Nephron progenitor cell (in vitro differentiated cells): ENCODE measurements at regions not wholly inside any gene's neighbourhood (a gene's known extent, or its start where the extent isn't known, plus 50 kb on each side); places are given as distances from the start of the nearest gene placed in this dataset.

Source experiments
- DNase-seq: peaks from one replicate; pipeline ENCODE4 v3.0.0; 2021
- H3K27ac Mint-ChIP-seq: 2 replicates; pipeline ENCODE4 v1.8.0; 2021; ENCODE audit warnings: mild to moderate bottlenecking, moderate library complexity, mixed read lengths
- H3K27me3 Mint-ChIP-seq: 2 replicates; pipeline ENCODE4 v1.8.0; 2021; ENCODE audit warnings: mild to moderate bottlenecking, low read depth, mixed read lengths; ENCODE audit not compliant: poor library complexity
- H3K36me3 Mint-ChIP-seq: 2 replicates; pipeline ENCODE4 v1.8.0; 2021; ENCODE audit warnings: low read depth, mixed read lengths
- H3K4me1 Mint-ChIP-seq: 2 replicates; pipeline ENCODE4 v1.8.0; 2021; ENCODE audit warnings: mixed read lengths
- H3K4me3 Mint-ChIP-seq: 2 replicates; pipeline ENCODE4 v1.8.0; 2021; ENCODE audit warnings: mild to moderate bottlenecking, moderate library complexity, mixed read lengths
- H3K9me3 Mint-ChIP-seq: 2 replicates; pipeline ENCODE4 v1.8.0; 2021; ENCODE audit warnings: mild to moderate bottlenecking, moderate library complexity, mixed read lengths
- TF ChIP-seq, protein P1 (sequence below): fragments of 200-600 bp; sonication (generic); IDR thresholded peaks from 2 replicates; pipeline ENCODE4 v1.5.0; 2021; ENCODE audit warnings: antibody characterized with exemption

DNA sequence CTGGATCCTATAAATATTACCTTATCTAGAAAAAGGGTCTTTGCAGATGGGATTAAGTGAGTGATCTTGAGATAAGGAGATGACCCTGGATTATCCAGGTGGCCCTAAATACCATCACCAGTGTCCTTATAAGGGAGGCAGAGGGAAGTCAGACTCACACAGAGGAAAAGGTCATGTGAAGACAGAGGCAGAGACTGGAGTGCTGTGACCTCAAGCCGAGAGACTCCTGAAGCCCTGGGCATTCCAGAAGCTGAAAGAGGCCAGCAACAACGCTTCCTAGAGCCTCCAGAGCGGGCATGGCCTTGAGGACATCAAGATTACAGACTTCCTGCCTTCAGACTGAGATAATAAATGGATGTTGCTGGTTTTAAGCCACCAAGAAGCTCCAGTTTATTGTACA is 118.8 kb downstream of the ATPSCKMT start:
- peaks cover 3% of the 10 kb centered on the region for H3K27me3 Mint-ChIP-seq
- TF ChIP-seq, protein P1, sequence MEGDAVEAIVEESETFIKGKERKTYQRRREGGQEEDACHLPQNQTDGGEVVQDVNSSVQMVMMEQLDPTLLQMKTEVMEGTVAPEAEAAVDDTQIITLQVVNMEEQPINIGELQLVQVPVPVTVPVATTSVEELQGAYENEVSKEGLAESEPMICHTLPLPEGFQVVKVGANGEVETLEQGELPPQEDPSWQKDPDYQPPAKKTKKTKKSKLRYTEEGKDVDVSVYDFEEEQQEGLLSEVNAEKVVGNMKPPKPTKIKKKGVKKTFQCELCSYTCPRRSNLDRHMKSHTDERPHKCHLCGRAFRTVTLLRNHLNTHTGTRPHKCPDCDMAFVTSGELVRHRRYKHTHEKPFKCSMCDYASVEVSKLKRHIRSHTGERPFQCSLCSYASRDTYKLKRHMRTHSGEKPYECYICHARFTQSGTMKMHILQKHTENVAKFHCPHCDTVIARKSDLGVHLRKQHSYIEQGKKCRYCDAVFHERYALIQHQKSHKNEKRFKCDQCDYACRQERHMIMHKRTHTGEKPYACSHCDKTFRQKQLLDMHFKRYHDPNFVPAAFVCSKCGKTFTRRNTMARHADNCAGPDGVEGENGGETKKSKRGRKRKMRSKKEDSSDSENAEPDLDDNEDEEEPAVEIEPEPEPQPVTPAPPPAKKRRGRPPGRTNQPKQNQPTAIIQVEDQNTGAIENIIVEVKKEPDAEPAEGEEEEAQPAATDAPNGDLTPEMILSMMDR, result no peak
- DNase-seq, result no peak
- H3K36me3 Mint-ChIP-seq, result no peaks in the 10 kb centered on the region
- no peak overlapping the region for H3K4me3 Mint-ChIP-seq
- H3K9me3 Mint-ChIP-seq, result peaks cover 5% of the 10 kb centered on the region
- H3K4me1 Mint-ChIP-seq, result no peaks in the 10 kb centered on the region
- H3K27ac Mint-ChIP-seq, result peak overlapping the region; percentile 50

DNA sequence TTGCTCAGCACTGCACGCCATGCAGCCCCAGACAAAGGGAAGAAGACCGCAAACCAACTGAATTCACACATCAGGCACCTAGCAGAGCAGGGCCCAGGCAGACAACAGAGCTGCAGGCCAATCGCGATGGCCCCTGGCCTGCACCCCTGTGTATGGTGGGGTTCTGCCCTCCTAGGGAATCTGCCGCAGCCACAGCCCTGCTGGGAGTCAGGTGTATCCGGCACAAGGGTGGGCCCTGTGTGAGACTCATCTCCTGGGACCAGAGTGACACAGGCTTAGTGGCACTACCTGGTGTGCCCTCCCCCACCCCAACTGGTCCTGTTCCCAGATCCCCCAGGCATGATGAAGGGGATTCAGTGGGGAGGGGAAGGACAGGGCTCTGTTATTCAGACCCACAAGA is 122.8 kb downstream of the ATPSCKMT start:
- H3K4me3 Mint-ChIP-seq, result no peak overlapping the region
- H3K27ac Mint-ChIP-seq, result no peak overlapping the region
- H3K4me1 Mint-ChIP-seq, result no peaks in the 10 kb centered on the region
- H3K27me3 Mint-ChIP-seq, result no peaks in the 10 kb centered on the region
- DNase-seq, result no peak
- TF ChIP-seq, protein P1, result no peak
- H3K36me3 Mint-ChIP-seq, result no peaks in the 10 kb centered on the region
- H3K9me3 Mint-ChIP-seq, result peaks cover 5% of the 10 kb centered on the region

GRCh38 chr5:10125116-10125515 is 124.6 kb downstream of the ATPSCKMT start:
- no peak overlapping the region for H3K4me3 Mint-ChIP-seq
- TF ChIP-seq, protein P1, result no peak
- no peaks in the 10 kb centered on the region for H3K4me1 Mint-ChIP-seq
- H3K36me3 Mint-ChIP-seq, result no peaks in the 10 kb centered on the region
- H3K27ac Mint-ChIP-seq, result peak overlapping the region; percentile 71
- no peaks in the 10 kb centered on the region for H3K27me3 Mint-ChIP-seq
- DNase-seq, result no peak
- H3K9me3 Mint-ChIP-seq, result peaks cover 5% of the 10 kb centered on the region

DNA sequence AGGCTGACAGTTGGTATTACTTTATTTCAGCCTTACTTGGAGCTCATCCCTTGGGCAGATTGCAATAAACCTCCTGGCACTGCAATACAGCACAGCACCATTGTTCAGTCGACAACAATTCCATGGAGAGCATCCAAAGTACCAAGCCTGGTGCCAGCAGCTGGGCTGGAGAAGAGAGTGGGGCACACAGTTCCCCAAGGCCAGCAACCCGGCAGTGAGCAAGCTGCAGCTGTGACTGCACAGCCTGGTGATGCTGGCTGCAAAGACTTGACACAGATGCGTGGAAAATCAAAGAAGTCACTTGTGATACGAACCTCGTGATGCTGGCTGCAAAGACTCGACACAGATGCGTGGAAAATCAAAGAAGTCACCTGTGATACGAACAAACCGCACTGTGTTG is 125.4 kb downstream of the ATPSCKMT start:
- TF ChIP-seq, protein P1, result no peak
- H3K36me3 Mint-ChIP-seq, result no peaks in the 10 kb centered on the region
- H3K9me3 Mint-ChIP-seq, result peaks cover 9% of the 10 kb centered on the region
- H3K4me1 Mint-ChIP-seq, result no peaks in the 10 kb centered on the region
- no peaks in the 10 kb centered on the region for H3K27me3 Mint-ChIP-seq
- no peak overlapping the region for H3K4me3 Mint-ChIP-seq
- no peak overlapping the region for H3K27ac Mint-ChIP-seq
- no peak for DNase-seq

GRCh38 chr5:10123254-10123989 is 126.3 kb downstream of the ATPSCKMT start:
- H3K27me3 Mint-ChIP-seq, result peaks cover 7% of the 10 kb centered on the region
- peaks cover 16% of the 10 kb centered on the region for H3K9me3 Mint-ChIP-seq
- H3K4me1 Mint-ChIP-seq, result no peaks in the 10 kb centered on the region
- H3K4me3 Mint-ChIP-seq, result no peak overlapping the region
- no peaks in the 10 kb centered on the region for H3K36me3 Mint-ChIP-seq
- DNase-seq, result no peak
- TF ChIP-seq, protein P1, result no peak
- H3K27ac Mint-ChIP-seq, result peak overlapping the region; percentile 78
